ENCODE measurements at regions not wholly inside any gene's neighbourhood (a gene's known extent, or its start where the extent isn't known, plus 50 kb on each side); places are given as distances from the start of the nearest gene placed in this dataset.

DNA sequence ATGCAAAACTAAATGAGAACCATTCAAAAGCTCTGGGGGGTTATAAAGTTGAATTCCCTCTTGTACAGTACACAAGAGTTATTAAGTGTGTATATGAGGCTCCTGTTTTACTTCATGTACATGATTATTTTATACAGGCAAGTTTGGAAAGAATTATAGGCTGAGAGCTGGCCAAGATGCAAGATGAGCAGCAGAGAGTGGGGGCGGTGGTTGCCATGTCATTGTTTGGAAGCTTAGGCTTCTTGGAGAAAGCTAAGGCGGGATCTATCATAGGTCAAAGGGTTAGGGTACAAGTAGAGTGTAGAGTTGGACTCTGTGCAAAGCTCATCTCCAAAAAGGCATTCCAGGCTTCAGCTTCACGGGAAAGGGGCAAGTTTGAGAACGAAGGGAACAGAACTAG lies 297.1 kb upstream of the TBX3 start:
- Histone ChIP-seq H3K4me3 (ENCODE audit: extremely low read depth in 1 of 4, insufficient read depth in 2 of 4, low read depth in 3 of 4, low read length in 4 of 4) (no peak overlapping the region), H4K91ac (replicated peaks; ENCODE audit: insufficient read length, low read length) (no peak overlapping the region), H3K4me2 (ENCODE audit: insufficient read depth in 1 of 2, low read depth in 2 of 2, low read length in 2 of 2) (no peak overlapping the region), H3K9me3 (ENCODE audit: insufficient read depth in 2 of 2, low read depth in 1 of 2, low read length in 1 of 2) (no peaks in the 10 kb centered on the region), H3K14ac (ENCODE audit: insufficient read length) (no peak overlapping the region), H4K8ac (ENCODE audit: extremely low read depth, insufficient read depth, low read length) (no peak overlapping the region), H4K5ac (ENCODE audit: insufficient read length, low read depth, low read length) (no peak overlapping the region), H3K23me2 (ENCODE audit: low read depth, low read length) (peaks cover 2% of the 10 kb centered on the region; the same call in 1 of the 2 replicates), H2BK5ac (ENCODE audit: low read depth, low read length) (no peak overlapping the region), H2AFZ (ENCODE audit: low read length) (no peak overlapping the region), H2BK20ac (ENCODE audit: low read length) (no peak overlapping the region), H3K4me1 (replicated peaks in 1 of 4; ENCODE audit: control insufficient read depth in 3 of 4, insufficient read depth in 4 of 4, low read length in 3 of 4) (no peaks in the 10 kb centered on the region), H3K56ac (replicated peaks; ENCODE audit: insufficient read length, low read depth, low read length) (no peak overlapping the region), H3K9ac (replicated peaks in 1 of 4; ENCODE audit: extremely low read depth in 1 of 4, low read depth in 3 of 4, low read length in 3 of 4) (no peak overlapping the region), H4K20me1 (replicated peaks in 1 of 2; ENCODE audit: control insufficient read depth in 1 of 2, insufficient read depth in 2 of 2, low read length in 2 of 2) (no peaks in the 10 kb centered on the region), H3K79me2 (ENCODE audit: control insufficient read depth in 1 of 2, insufficient read depth in 2 of 2, low read length in 2 of 2) (no peaks in the 10 kb centered on the region), H3K27me3 (replicated peaks in 1 of 4; ENCODE audit: control insufficient read depth in 3 of 4, extremely low read depth in 1 of 4, insufficient read depth in 3 of 4, low read length in 3 of 4) (no peaks in the 10 kb centered on the region), H2AK5ac (ENCODE audit: low read depth, low read length) (no peak overlapping the region), H3K36me3 (ENCODE audit: control insufficient read depth in 2 of 4, insufficient read depth in 4 of 4, low read length in 3 of 4) (no peaks in the 10 kb centered on the region), H3K4ac (replicated peaks; ENCODE audit: insufficient read length, low read depth, low read length) (no peak overlapping the region), H2BK120ac (replicated peaks; ENCODE audit: low read depth, low read length) (no peak overlapping the region), H2BK12ac (ENCODE audit: low read depth, low read length) (no peak overlapping the region), H3K23ac (ENCODE audit: insufficient read length) (no peak overlapping the region), H3K27ac (ENCODE audit: low read depth, low read length) (no peak overlapping the region), H3K79me1 (ENCODE audit: low read depth, low read length) (no peaks in the 10 kb centered on the region), H2BK15ac (ENCODE audit: low read length) (no peak overlapping the region), H3K18ac (ENCODE audit: extremely low read depth, low read length) (no peak overlapping the region)
- ChIA-PET POLR2A (ENCODE audit: partially characterized antibody) (no interaction called here), CTCF (ENCODE audit: partially characterized antibody) (no interaction called here)
- WGBS, 2 experiments (ENCODE audit: extremely low coverage in 1 of 2, insufficient coverage in 1 of 2, insufficient read length in 1 of 2, insufficient replicate concordance in 2 of 2, low coverage in 1 of 2, low lambda C conversion rate in 2 of 2, missing lambda C conversion rate in 1 of 2): 97% methylated on average over 4 of the region's 4 CpGs; no CpG with 5 or more reads in 1 of the 2 experiments
- no peak for DNase-seq (ENCODE audit: low read depth in 1 of 2, low spot score in 2 of 2)
- no peak for TF ChIP-seq KDM4A (IDR thresholded peaks at IDR 0.05; ENCODE audit: low read depth, low read length, severe bottlenecking)
- no peak for TF ChIP-seq CBX5 (IDR thresholded peaks at IDR 0.05; ENCODE audit: low read depth, low read length)
- no peak for TF ChIP-seq TEAD4 (IDR thresholded peaks at IDR 0.05; ENCODE audit: low read depth, low read length)
- TF ChIP-seq RFX5 (IDR thresholded peaks at IDR 0.05; ENCODE audit: borderline replicate concordance, low read depth, low read length): no peak
- no peak for TF ChIP-seq NRF1 (IDR thresholded peaks at IDR 0.05; ENCODE audit: low read depth, low read length)
- FAIRE-seq: no peak

Data from H1 (cell line).